BLaER1 treated with 17β-estradiol and CSF1 and Interleukin-3, amounts not matched to agents 10 nM and 100 nM (cell line): ENCODE measurements at regions not wholly inside any gene's neighbourhood (a gene's known extent, or its start where the extent isn't known, plus 50 kb on each side); places are given as distances from the start of the nearest gene placed in this dataset.
"Not testable (repeated sequence)": the region's sequence is repeated elsewhere in the genome, so short reads cannot be mapped to it uniquely, and the experiment has no call there.

Experiments
- H3K27ac ChIP-seq, 11 experiments: shearing (Covaris generic); formaldehyde crosslinking; 2 replicates each; pipeline ENCODE4 v1.8.1; 2022
- H3K27me3 ChIP-seq, 11 experiments: shearing (Covaris generic); formaldehyde crosslinking; 2 replicates each; pipeline ENCODE4 v1.8.1; 2022
- H3K36me3 ChIP-seq, 11 experiments: shearing (Covaris generic); formaldehyde crosslinking; 2 replicates each; pipeline ENCODE4 v1.8.1; 2022
- H3K4me1 ChIP-seq, 10 experiments: shearing (Covaris generic); formaldehyde crosslinking; 2 replicates each; pipeline ENCODE4 v1.8.1; 2022
- H3K4me2 ChIP-seq, 11 experiments: shearing (Covaris generic); formaldehyde crosslinking; 2 replicates each; pipeline ENCODE4 v1.8.1; 2022
- H3K4me3 ChIP-seq, 10 experiments: shearing (Covaris generic); formaldehyde crosslinking; 2 replicates each; pipeline ENCODE4 v1.8.1; 2022
- H3K9ac ChIP-seq, 11 experiments: shearing (Covaris generic); formaldehyde crosslinking; 2 replicates each; pipeline ENCODE4 v1.8.1; 2022
- H3K9me3 ChIP-seq, 11 experiments: shearing (Covaris generic); formaldehyde crosslinking; replicated peaks in 1 of 11; 2 replicates each; pipeline ENCODE4 v1.8.1; 2022
- H4K20me1 ChIP-seq, 11 experiments: shearing (Covaris generic); formaldehyde crosslinking; 2 replicates each; pipeline ENCODE4 v1.8.1; 2022
- Cebpa-rat ChIP-seq, 11 experiments: shearing (Covaris generic); IDR thresholded peaks; 2 replicates each; pipeline ENCODE4 v1.8.1; 2022

- H3K27ac ChIP-seq = no peak overlapping the region
Measured at GRCh38 chr1:189803364-189803763, 674.3 kb downstream of the BRINP3 start.

GRCh38 chr1:189804352-189804751, 673.3 kb downstream of the BRINP3 start:
- Histone ChIP-seq H3K36me3 (no peaks in the 10 kb centered on the region), H3K27me3 (no peaks in the 10 kb centered on the region), H3K4me2 (no peak overlapping the region), H3K27ac (no peak overlapping the region), H3K4me3 (no peak overlapping the region), H3K9ac (no peak overlapping the region), H3K9me3 (no peaks in the 10 kb centered on the region), H3K4me1 (peaks cover 0 to 11% (median 5%) of the 10 kb centered on the region in 10 experiments; a peak in 5 of 20 replicates), H4K20me1 (no peaks in the 10 kb centered on the region)
- TF ChIP-seq Cebpa-rat (IDR thresholded peaks at IDR 0.05) = no peak

More at GRCh38 chr1:189803364-189803763, 674.3 kb downstream of the BRINP3 start:
- Histone ChIP-seq H3K4me2 (no peak overlapping the region), H3K27me3 (no peaks in the 10 kb centered on the region), H3K36me3 (no peaks in the 10 kb centered on the region), H3K4me3 (no peak overlapping the region), H3K9me3 (no peaks in the 10 kb centered on the region), H3K4me1 (peaks cover 0 to 11% (median 5%) of the 10 kb centered on the region in 10 experiments; a peak in 5 of 20 replicates), H4K20me1 (no peaks in the 10 kb centered on the region), H3K9ac (no peak overlapping the region)
- no peak for TF ChIP-seq Cebpa-rat (IDR thresholded peaks at IDR 0.05)

- Histone ChIP-seq H4K20me1 (no peaks in the 10 kb centered on the region), H3K4me1 (peaks cover 0 to 11% (median 5%) of the 10 kb centered on the region in 10 experiments; a peak in 5 of 20 replicates)
Measured at GRCh38 chr1:189805735-189806134, 671.9 kb downstream of the BRINP3 start.

GRCh38 chr1:189810639-189811038, 667.0 kb downstream of the BRINP3 start:
- not testable (repeated sequence) for H3K4me1 ChIP-seq, H3K27me3 ChIP-seq

More at GRCh38 chr1:189805735-189806134, 671.9 kb downstream of the BRINP3 start:
- H3K9ac ChIP-seq = no peak overlapping the region
- H3K9me3 ChIP-seq = no peaks in the 10 kb centered on the region
- H3K36me3 ChIP-seq = no peaks in the 10 kb centered on the region
- no peak for TF ChIP-seq Cebpa-rat (IDR thresholded peaks at IDR 0.05)
- no peak overlapping the region for H3K4me3 ChIP-seq
- no peaks in the 10 kb centered on the region for H3K27me3 ChIP-seq
- peak overlapping the region in 6 of 11 experiments; percentile 18 to 44 (median 28); a peak in 6 of 22 replicates for H3K4me2 ChIP-seq
- H3K27ac ChIP-seq = peak overlapping the region in 1 of 11 experiments; percentile 3; a peak in 1 of 22 replicates

GRCh38 chr1:189811960-189812359, 665.7 kb downstream of the BRINP3 start:
- H3K27ac ChIP-seq = no peak overlapping the region
- H3K27me3 ChIP-seq = no peaks in the 10 kb centered on the region
- no peak for TF ChIP-seq Cebpa-rat (IDR thresholded peaks at IDR 0.05)
- no peak overlapping the region for H3K9ac ChIP-seq
- H3K4me3 ChIP-seq = no peak overlapping the region
- no peaks in the 10 kb centered on the region for H4K20me1 ChIP-seq
- H3K4me2 ChIP-seq = no peak overlapping the region
- H3K4me1 ChIP-seq = no peaks in the 10 kb centered on the region
- H3K9me3 ChIP-seq = no peaks in the 10 kb centered on the region
- no peaks in the 10 kb centered on the region for H3K36me3 ChIP-seq

More at GRCh38 chr1:189810639-189811038, 667.0 kb downstream of the BRINP3 start:
- not testable (repeated sequence) for H3K9me3 ChIP-seq, H3K27ac ChIP-seq, H3K4me3 ChIP-seq, H4K20me1 ChIP-seq, H3K4me2 ChIP-seq, H3K36me3 ChIP-seq, H3K9ac ChIP-seq

GRCh38 chr1:189816558-189816957, 661.1 kb downstream of the BRINP3 start:
- H3K4me2 ChIP-seq = no peak overlapping the region
- no peaks in the 10 kb centered on the region for H3K9me3 ChIP-seq
- TF ChIP-seq Cebpa-rat (IDR thresholded peaks at IDR 0.05) = no peak

GRCh38 chr1:189819751-189820150, 657.9 kb downstream of the BRINP3 start:
- no peak for TF ChIP-seq Cebpa-rat (IDR thresholded peaks at IDR 0.05)
- Histone ChIP-seq H3K4me3 (no peak overlapping the region), H3K4me1 (no peaks in the 10 kb centered on the region), H3K27ac (no peak overlapping the region), H3K9me3 (no peaks in the 10 kb centered on the region), H3K4me2 (no peak overlapping the region), H3K27me3 (no peaks in the 10 kb centered on the region), H4K20me1 (no peaks in the 10 kb centered on the region), H3K9ac (no peak overlapping the region), H3K36me3 (no peaks in the 10 kb centered on the region)

More at GRCh38 chr1:189816558-189816957, 661.1 kb downstream of the BRINP3 start:
- Histone ChIP-seq H4K20me1 (no peaks in the 10 kb centered on the region), H3K4me3 (no peak overlapping the region), H3K36me3 (no peaks in the 10 kb centered on the region), H3K27ac (no peak overlapping the region), H3K27me3 (no peaks in the 10 kb centered on the region), H3K4me1 (no peaks in the 10 kb centered on the region), H3K9ac (no peak overlapping the region)

GRCh38 chr1:189821833-189822232, 655.8 kb downstream of the BRINP3 start:
- Histone ChIP-seq H3K36me3 (no peaks in the 10 kb centered on the region), H3K27me3 (no peaks in the 10 kb centered on the region), H4K20me1 (no peaks in the 10 kb centered on the region; a peak in 1 of 22 replicates), H3K9ac (no peak overlapping the region), H3K4me1 (no peaks in the 10 kb centered on the region), H3K4me3 (no peak overlapping the region), H3K4me2 (no peak overlapping the region), H3K9me3 (no peaks in the 10 kb centered on the region), H3K27ac (no peak overlapping the region)
- TF ChIP-seq Cebpa-rat (IDR thresholded peaks at IDR 0.05) = no peak

GRCh38 chr1:189834813-189835212, 642.9 kb downstream of the BRINP3 start:
- Histone ChIP-seq H3K4me1 (no peaks in the 10 kb centered on the region), H3K4me3 (no peak overlapping the region), H4K20me1 (no peaks in the 10 kb centered on the region; a peak in 1 of 22 replicates), H3K4me2 (no peak overlapping the region), H3K9ac (no peak overlapping the region), H3K27me3 (no peaks in the 10 kb centered on the region), H3K27ac (no peak overlapping the region), H3K36me3 (no peaks in the 10 kb centered on the region), H3K9me3 (no peaks in the 10 kb centered on the region)
- TF ChIP-seq Cebpa-rat (IDR thresholded peaks at IDR 0.05) = no peak

GRCh38 chr1:189847613-189848012, 630.1 kb downstream of the BRINP3 start:
- Histone ChIP-seq H3K9me3 (no peaks in the 10 kb centered on the region), H3K9ac (no peak overlapping the region), H3K36me3 (no peaks in the 10 kb centered on the region), H4K20me1 (no peaks in the 10 kb centered on the region), H3K27me3 (no peaks in the 10 kb centered on the region), H3K4me3 (no peak overlapping the region), H3K27ac (no peak overlapping the region), H3K4me1 (peaks cover 0 to 7% (median 4%) of the 10 kb centered on the region in 10 experiments; a peak in 7 of 20 replicates), H3K4me2 (no peak overlapping the region)
- TF ChIP-seq Cebpa-rat (IDR thresholded peaks at IDR 0.05) = no peak
